Liver (tissue), 7 donors: ENCODE measurements at regions not wholly inside any gene's neighbourhood (a gene's known extent, or its start where the extent isn't known, plus 50 kb on each side); places are given as distances from the start of the nearest gene placed in this dataset.

ENCODE experiments used
- DNase-seq: peaks from one replicate; pipeline ENCODE4 v3.0.0-alpha.2; 2017; ENCODE audit warnings: low spot score
- H3K27ac ChIP-seq, 2 donors: one replicate each; pipeline ENCODE4 v1.7.0; 2013; ENCODE audit warnings: inconsistent platforms in 2 of 2, low read length in 2 of 2, control low read depth in 1 of 2, low read depth in 1 of 2, mild to moderate bottlenecking in 1 of 2
- H3K27me3 ChIP-seq, 4 donors: one replicate each; pipeline versions ENCODE4 v1.6.1 to v1.7.0; 2013; ENCODE audit warnings: low read length in 3 of 4, inconsistent platforms in 1 of 4, mild to moderate bottlenecking in 1 of 4, moderate library complexity in 1 of 4; ENCODE audit not compliant: control insufficient read depth in 4 of 4, insufficient read depth in 4 of 4
- H3K36me3 ChIP-seq, 4 donors: one replicate each; pipeline versions ENCODE4 v1.6.1 to v1.7.0; 2013; ENCODE audit warnings: low read length in 3 of 4, mild to moderate bottlenecking in 3 of 4, low read depth in 1 of 4, moderate library complexity in 1 of 4; ENCODE audit not compliant: control insufficient read depth in 4 of 4, insufficient read depth in 3 of 4
- H3K4me1 ChIP-seq, 4 donors: one replicate each; pipeline versions ENCODE4 v1.6.1 to v1.7.0; 2013; ENCODE audit warnings: low read length in 3 of 4, mild to moderate bottlenecking in 3 of 4, moderate library complexity in 1 of 4; ENCODE audit not compliant: control insufficient read depth in 4 of 4, insufficient read depth in 4 of 4
- H3K4me3 ChIP-seq, 3 donors: one replicate each; pipeline versions ENCODE4 v1.6.1 to v1.7.0; 2013; ENCODE audit warnings: low read length in 3 of 3, control low read depth in 1 of 3, low read depth in 1 of 3, mild to moderate bottlenecking in 1 of 3
- H3K9ac ChIP-seq, 2 donors: one replicate each; pipeline ENCODE4 v1.7.0; 2013; ENCODE audit warnings: low read length in 2 of 2, mild to moderate bottlenecking in 2 of 2, moderate library complexity in 2 of 2, control low read depth in 1 of 2, low read depth in 1 of 2
- H3K9me3 ChIP-seq, 4 donors: one replicate each; pipeline versions ENCODE4 v1.6.1 to v1.7.0; 2013; ENCODE audit warnings: low read length in 3 of 4; ENCODE audit not compliant: control insufficient read depth in 4 of 4
- EGR1 ChIP-seq, 2 donors: IDR thresholded peaks; 2 replicates each; pipeline ENCODE4 v1.6.1; 2016 to 2018; ENCODE audit warnings: antibody characterized with exemption in 2 of 2, low read depth in 2 of 2
- FOXA1 ChIP-seq: IDR thresholded peaks from 2 replicates; pipeline ENCODE4 v1.6.1; 2016; ENCODE audit warnings: antibody characterized with exemption
- GABPA ChIP-seq, 2 donors: IDR thresholded peaks in 1 of 2; conservative IDR thresholded peaks in 1 of 2; 2 replicates each; pipeline ENCODE4 v1.6.1; 2016; ENCODE audit warnings: antibody characterized with exemption in 2 of 2, mild to moderate bottlenecking in 1 of 2, moderate library complexity in 1 of 2
- HNF4A ChIP-seq, 2 donors: conservative IDR thresholded peaks; 2 replicates each; pipeline ENCODE4 v1.6.1; 2016; ENCODE audit warnings: antibody characterized with exemption in 2 of 2, mild to moderate bottlenecking in 2 of 2
- HNF4G ChIP-seq: IDR thresholded peaks from 2 replicates; pipeline ENCODE4 v1.6.1; 2016; ENCODE audit warnings: antibody characterized with exemption
- JUND ChIP-seq, 2 donors: IDR thresholded peaks; 2 replicates each; pipeline ENCODE4 v1.6.1; 2016; ENCODE audit warnings: antibody characterized with exemption in 2 of 2
- NR2F2 ChIP-seq: IDR thresholded peaks from 2 replicates; pipeline ENCODE4 v1.6.1; 2016; ENCODE audit warnings: antibody characterized with exemption
- RAD21 ChIP-seq, 2 donors: IDR thresholded peaks; 2 replicates each; pipeline ENCODE4 v1.6.1; 2016; ENCODE audit warnings: antibody characterized with exemption in 2 of 2, mild to moderate bottlenecking in 2 of 2
- SP1 ChIP-seq: IDR thresholded peaks from 2 replicates; pipeline ENCODE4 v1.6.1; 2018; ENCODE audit warnings: antibody characterized with exemption, mild to moderate bottlenecking
- WGBS: extraction: QIAGEN DNeasy Blood & Tissue Kit; methylation state at CpG from one replicate; pipeline ENCODE4 v1.1.7; 2013; 5-methylcytosine and 5-hydroxymethylcytosine counted together
- TF ChIP-seq, protein P1 (sequence below): IDR thresholded peaks from 2 replicates; pipeline ENCODE4 v1.6.1; 2016; ENCODE audit warnings: antibody characterized with exemption, mild to moderate bottlenecking
- TF ChIP-seq, protein P2 (sequence below): IDR thresholded peaks from 2 replicates; pipeline ENCODE4 v1.6.1; 2016; ENCODE audit warnings: antibody characterized with exemption
- TF ChIP-seq, protein P3 (sequence below): IDR thresholded peaks from 2 replicates; pipeline ENCODE4 v1.6.1; 2016; ENCODE audit warnings: antibody characterized with exemption
- TF ChIP-seq, protein P4 (sequence below): IDR thresholded peaks from 2 replicates; pipeline ENCODE4 v1.6.1; 2016; ENCODE audit warnings: antibody characterized with exemption
- donor health status: healthy.
- donor health status: healthy.
- donor health status: healthy.
- donor health status: healthy.

DNA sequence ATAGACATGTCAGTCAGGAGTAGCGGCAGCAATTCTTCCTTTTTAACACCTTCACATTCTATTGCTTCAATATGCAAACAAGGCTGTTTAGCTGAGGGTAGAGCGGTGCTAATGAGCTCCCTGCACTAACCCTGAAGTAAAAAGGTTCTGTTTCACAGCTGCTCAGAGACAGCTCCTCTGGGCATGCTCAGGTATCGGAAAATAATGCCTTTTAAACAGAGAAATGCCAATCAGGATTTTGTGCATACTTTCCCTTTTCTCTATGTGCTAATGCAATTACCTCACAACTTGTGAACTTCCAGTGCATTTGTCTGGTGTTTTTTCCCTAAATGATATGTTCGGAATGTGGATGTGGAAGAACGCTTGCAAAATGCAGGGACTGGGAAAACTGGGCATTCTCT lies 307.7 kb upstream of the FZD8 start:
- TF ChIP-seq, protein P1, sequence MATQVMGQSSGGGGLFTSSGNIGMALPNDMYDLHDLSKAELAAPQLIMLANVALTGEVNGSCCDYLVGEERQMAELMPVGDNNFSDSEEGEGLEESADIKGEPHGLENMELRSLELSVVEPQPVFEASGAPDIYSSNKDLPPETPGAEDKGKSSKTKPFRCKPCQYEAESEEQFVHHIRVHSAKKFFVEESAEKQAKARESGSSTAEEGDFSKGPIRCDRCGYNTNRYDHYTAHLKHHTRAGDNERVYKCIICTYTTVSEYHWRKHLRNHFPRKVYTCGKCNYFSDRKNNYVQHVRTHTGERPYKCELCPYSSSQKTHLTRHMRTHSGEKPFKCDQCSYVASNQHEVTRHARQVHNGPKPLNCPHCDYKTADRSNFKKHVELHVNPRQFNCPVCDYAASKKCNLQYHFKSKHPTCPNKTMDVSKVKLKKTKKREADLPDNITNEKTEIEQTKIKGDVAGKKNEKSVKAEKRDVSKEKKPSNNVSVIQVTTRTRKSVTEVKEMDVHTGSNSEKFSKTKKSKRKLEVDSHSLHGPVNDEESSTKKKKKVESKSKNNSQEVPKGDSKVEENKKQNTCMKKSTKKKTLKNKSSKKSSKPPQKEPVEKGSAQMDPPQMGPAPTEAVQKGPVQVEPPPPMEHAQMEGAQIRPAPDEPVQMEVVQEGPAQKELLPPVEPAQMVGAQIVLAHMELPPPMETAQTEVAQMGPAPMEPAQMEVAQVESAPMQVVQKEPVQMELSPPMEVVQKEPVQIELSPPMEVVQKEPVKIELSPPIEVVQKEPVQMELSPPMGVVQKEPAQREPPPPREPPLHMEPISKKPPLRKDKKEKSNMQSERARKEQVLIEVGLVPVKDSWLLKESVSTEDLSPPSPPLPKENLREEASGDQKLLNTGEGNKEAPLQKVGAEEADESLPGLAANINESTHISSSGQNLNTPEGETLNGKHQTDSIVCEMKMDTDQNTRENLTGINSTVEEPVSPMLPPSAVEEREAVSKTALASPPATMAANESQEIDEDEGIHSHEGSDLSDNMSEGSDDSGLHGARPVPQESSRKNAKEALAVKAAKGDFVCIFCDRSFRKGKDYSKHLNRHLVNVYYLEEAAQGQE = no peak
- TF ChIP-seq RAD21 (IDR thresholded peaks at IDR 0.05) (no peak), SP1 (no peak), HNF4G (no peak), NR2F2 (no peak)
- Histone ChIP-seq H3K9me3 (no peaks in the 10 kb centered on the region), H3K36me3 (no peaks in the 10 kb centered on the region), H3K4me3 (no peak overlapping the region), H3K4me1 (no peaks in the 10 kb centered on the region), H3K27me3 (no peaks in the 10 kb centered on the region), H3K9ac (no peak overlapping the region), H3K27ac (no peak overlapping the region)
- WGBS = 89% methylated on average over 5 of the region's 5 CpGs
- DNase-seq = no peak

DNA sequence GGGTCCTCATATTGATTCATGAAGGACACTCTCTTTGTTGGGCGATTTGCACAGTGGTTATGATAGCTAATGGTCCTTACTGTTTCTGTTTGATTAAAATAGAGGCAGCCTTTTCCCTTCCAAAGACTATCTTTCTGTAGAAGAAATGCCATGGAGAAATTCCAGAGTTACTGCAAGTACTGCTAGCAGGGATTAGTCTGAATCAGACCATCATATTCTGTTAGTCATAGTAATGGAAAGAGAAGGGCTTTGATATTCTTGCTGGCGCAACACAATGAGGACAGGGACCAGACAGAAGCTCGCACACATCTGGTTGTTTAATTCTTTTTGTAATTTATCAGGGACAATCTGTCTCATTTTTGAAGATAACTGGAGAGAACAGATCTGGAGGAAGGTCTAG lies 304.5 kb upstream of the FZD8 start:
- no peak for DNase-seq
- H3K9me3 ChIP-seq = peaks cover 0 to 1% (median 0%) of the 10 kb centered on the region in 4 donors
- WGBS = 88% methylated on average over 3 of the region's 3 CpGs

DNA sequence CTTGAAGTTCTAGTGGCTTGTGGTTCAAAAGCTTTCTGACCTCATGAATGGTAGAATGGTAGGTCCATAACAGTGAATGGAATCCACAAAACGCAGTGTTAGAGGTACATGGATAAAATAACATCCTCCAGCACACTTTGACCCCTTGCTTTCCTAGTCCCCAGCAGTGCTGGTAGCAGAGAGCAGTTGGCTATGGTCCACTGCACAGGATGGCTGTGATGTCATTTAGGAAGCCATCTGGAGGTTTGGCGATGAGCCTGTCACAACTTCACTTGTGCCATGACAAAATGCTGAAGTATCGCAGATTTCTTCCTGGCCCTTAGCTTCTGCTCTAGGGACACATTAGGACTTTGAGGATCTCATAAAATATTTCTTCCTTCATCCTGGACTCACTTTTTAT lies 300.0 kb upstream of the FZD8 start:
- WGBS = 81% methylated on average over 3 of the region's 3 CpGs
- no peak for DNase-seq
- Histone ChIP-seq H3K9me3 (peaks cover 0 to 1% (median 0%) of the 10 kb centered on the region in 4 donors), H3K4me1 (no peaks in the 10 kb centered on the region), H3K4me3 (no peak overlapping the region), H3K9ac (no peak overlapping the region), H3K27ac (no peak overlapping the region), H3K36me3 (no peaks in the 10 kb centered on the region), H3K27me3 (no peaks in the 10 kb centered on the region)
- TF ChIP-seq GABPA (IDR thresholded peaks at IDR 0.05 in 1 of 2, conservative IDR thresholded peaks at IDR 0.05 in 1 of 2) = no peak
- no peak for TF ChIP-seq JUND (IDR thresholded peaks at IDR 0.05)
- no peak for TF ChIP-seq NR2F2
- no peak for TF ChIP-seq HNF4G
- TF ChIP-seq, protein P2, sequence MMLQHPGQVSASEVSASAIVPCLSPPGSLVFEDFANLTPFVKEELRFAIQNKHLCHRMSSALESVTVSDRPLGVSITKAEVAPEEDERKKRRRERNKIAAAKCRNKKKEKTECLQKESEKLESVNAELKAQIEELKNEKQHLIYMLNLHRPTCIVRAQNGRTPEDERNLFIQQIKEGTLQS = no peak
- no peak for TF ChIP-seq EGR1 (IDR thresholded peaks at IDR 0.05; ENCODE audit: low read depth in 2 of 2)
- no peak for TF ChIP-seq FOXA1
- no peak for TF ChIP-seq RAD21 (IDR thresholded peaks at IDR 0.05)
- TF ChIP-seq, protein P3, sequence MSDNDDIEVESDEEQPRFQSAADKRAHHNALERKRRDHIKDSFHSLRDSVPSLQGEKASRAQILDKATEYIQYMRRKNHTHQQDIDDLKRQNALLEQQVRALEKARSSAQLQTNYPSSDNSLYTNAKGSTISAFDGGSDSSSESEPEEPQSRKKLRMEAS = no peak
- TF ChIP-seq, protein P4, sequence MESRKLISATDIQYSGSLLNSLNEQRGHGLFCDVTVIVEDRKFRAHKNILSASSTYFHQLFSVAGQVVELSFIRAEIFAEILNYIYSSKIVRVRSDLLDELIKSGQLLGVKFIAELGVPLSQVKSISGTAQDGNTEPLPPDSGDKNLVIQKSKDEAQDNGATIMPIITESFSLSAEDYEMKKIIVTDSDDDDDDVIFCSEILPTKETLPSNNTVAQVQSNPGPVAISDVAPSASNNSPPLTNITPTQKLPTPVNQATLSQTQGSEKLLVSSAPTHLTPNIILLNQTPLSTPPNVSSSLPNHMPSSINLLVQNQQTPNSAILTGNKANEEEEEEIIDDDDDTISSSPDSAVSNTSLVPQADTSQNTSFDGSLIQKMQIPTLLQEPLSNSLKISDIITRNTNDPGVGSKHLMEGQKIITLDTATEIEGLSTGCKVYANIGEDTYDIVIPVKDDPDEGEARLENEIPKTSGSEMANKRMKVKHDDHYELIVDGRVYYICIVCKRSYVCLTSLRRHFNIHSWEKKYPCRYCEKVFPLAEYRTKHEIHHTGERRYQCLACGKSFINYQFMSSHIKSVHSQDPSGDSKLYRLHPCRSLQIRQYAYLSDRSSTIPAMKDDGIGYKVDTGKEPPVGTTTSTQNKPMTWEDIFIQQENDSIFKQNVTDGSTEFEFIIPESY = no peak

More for the DNA sequence above, 304.5 kb upstream of the FZD8 start:
- no peak for TF ChIP-seq EGR1 (IDR thresholded peaks at IDR 0.05; ENCODE audit: low read depth in 2 of 2)
- TF ChIP-seq SP1 = no peak
- TF ChIP-seq, protein P1 = no peak
- no peak for TF ChIP-seq HNF4A (conservative IDR thresholded peaks at IDR 0.05)
- no peak overlapping the region for H3K27ac ChIP-seq
- no peak overlapping the region for H3K4me3 ChIP-seq
- no peaks in the 10 kb centered on the region for H3K36me3 ChIP-seq
- no peaks in the 10 kb centered on the region for H3K4me1 ChIP-seq
- H3K9ac ChIP-seq = no peak overlapping the region
- H3K27me3 ChIP-seq = no peaks in the 10 kb centered on the region
